Neuronal stem cell (in vitro differentiated cells): ENCODE measurements at regions not wholly inside any gene's neighbourhood (a gene's known extent, or its start where the extent isn't known, plus 50 kb on each side); places are given as distances from the start of the nearest gene placed in this dataset.

Experiments
- DNase-seq: peaks from one replicate; pipeline ENCODE4 v3.0.0-alpha.2; 2013; ENCODE audit warnings: low spot score
- H2AFZ ChIP-seq: one replicate; pipeline ENCODE4 v1.6.1; 2013; ENCODE audit warnings: mild to moderate bottlenecking, low read length, inconsistent platforms
- H2AK5ac ChIP-seq: 2 replicates; pipeline ENCODE4 v1.6.1; 2013; ENCODE audit warnings: low read depth, mild to moderate bottlenecking, inconsistent platforms, low read length, moderate library complexity, mixed read lengths
- H2BK120ac ChIP-seq: 2 replicates; pipeline ENCODE4 v1.6.1; 2013; ENCODE audit warnings: low read depth, mild to moderate bottlenecking, inconsistent platforms, low read length, moderate library complexity, mixed read lengths
- H2BK12ac ChIP-seq: one replicate; pipeline ENCODE4 v1.6.1; 2013; ENCODE audit warnings: low read length, inconsistent platforms
- H2BK15ac ChIP-seq: 2 replicates; pipeline ENCODE4 v1.6.1; 2013; ENCODE audit warnings: mild to moderate bottlenecking, low read length, inconsistent platforms, mixed read lengths
- H2BK5ac ChIP-seq: one replicate; pipeline ENCODE4 v1.6.1; 2013; ENCODE audit warnings: inconsistent platforms, mild to moderate bottlenecking, low read length, moderate library complexity
- H3K14ac ChIP-seq: one replicate; pipeline ENCODE4 v1.6.1; 2013; ENCODE audit warnings: low read length, inconsistent platforms
- H3K18ac ChIP-seq: 2 replicates; pipeline ENCODE4 v1.6.1; 2013; ENCODE audit warnings: low read length, inconsistent platforms
- H3K23ac ChIP-seq: 2 replicates; pipeline ENCODE4 v1.6.1; 2013; ENCODE audit warnings: low read depth, mild to moderate bottlenecking, mixed read lengths, low read length, inconsistent platforms; ENCODE audit not compliant: poor library complexity
- H3K27ac ChIP-seq: replicated peaks from 3 replicates; pipeline ENCODE4 v1.5.1; 2013; ENCODE audit warnings: low read length, inconsistent platforms
- H3K27me3 ChIP-seq, 3 experiments: 2 replicates each; pipeline ENCODE4 v1.6.1; 2013; ENCODE audit warnings: low read length in 3 of 3, mild to moderate bottlenecking in 2 of 3, inconsistent platforms in 1 of 3, low read depth in 1 of 3, mixed read lengths in 1 of 3, moderate library complexity in 1 of 3; ENCODE audit not compliant: control insufficient read depth in 3 of 3, insufficient read depth in 3 of 3
- H3K36me3 ChIP-seq, 2 donors: replicated peaks in 1 of 2; 2 replicates each; pipeline ENCODE4 v1.6.1; 2013; ENCODE audit warnings: low read length in 2 of 2; ENCODE audit not compliant: control insufficient read depth in 2 of 2, insufficient read depth in 2 of 2
- H3K4ac ChIP-seq: 2 replicates; pipeline ENCODE4 v1.6.1; 2013; ENCODE audit warnings: inconsistent platforms, mild to moderate bottlenecking, low read length, moderate library complexity
- H3K4me1 ChIP-seq, 2 donors: 1 replicate in 1 of 2; 2 replicates in 1 of 2; pipeline ENCODE4 v1.6.1; 2013; ENCODE audit warnings: low read length in 2 of 2, low read depth in 1 of 2; ENCODE audit not compliant: control insufficient read depth in 2 of 2, insufficient read depth in 1 of 2
- H3K4me2 ChIP-seq: one replicate; pipeline ENCODE4 v1.6.1; 2013; ENCODE audit warnings: mild to moderate bottlenecking, low read length, inconsistent platforms; ENCODE audit not compliant: insufficient read depth, poor library complexity, severe bottlenecking
- H3K4me3 ChIP-seq, 2 donors: 2 replicates each; pipeline ENCODE4 v1.5.1; 2013; ENCODE audit warnings: low read length in 2 of 2, mild to moderate bottlenecking in 2 of 2, inconsistent platforms in 1 of 2, moderate library complexity in 1 of 2
- H3K79me1 ChIP-seq: one replicate; pipeline ENCODE4 v1.6.1; 2013; ENCODE audit warnings: low read depth, mild to moderate bottlenecking, inconsistent platforms, low read length, moderate library complexity
- H3K9ac ChIP-seq: one replicate; pipeline ENCODE4 v1.6.1; 2013; ENCODE audit warnings: mild to moderate bottlenecking, low read depth, low read length, inconsistent platforms; ENCODE audit not compliant: poor library complexity
- H3K9me3 ChIP-seq, 2 donors: replicated peaks in 1 of 2; 2 replicates each; pipeline versions ENCODE3 to v1.6.1; 2013; ENCODE audit warnings: low read length in 2 of 2, mild to moderate bottlenecking in 2 of 2, inconsistent platforms in 1 of 2, low read depth in 1 of 2, mixed read lengths in 1 of 2, moderate library complexity in 1 of 2; ENCODE audit not compliant: control insufficient read depth in 2 of 2, insufficient read depth in 1 of 2
- H4K8ac ChIP-seq: one replicate; pipeline ENCODE4 v1.6.1; 2013; ENCODE audit warnings: low read depth, mild to moderate bottlenecking, inconsistent platforms, low read length, moderate library complexity
- H4K91ac ChIP-seq: one replicate; pipeline ENCODE4 v1.6.1; 2013; ENCODE audit warnings: low read length, low read depth, mild to moderate bottlenecking, inconsistent platforms; ENCODE audit not compliant: poor library complexity
- WGBS, 2 donors: extraction: QIAGEN DNeasy Blood & Tissue Kit; methylation state at CpG; one replicate each; pipeline ENCODE4 v1.1.7; 2013; ENCODE audit warnings: missing lambda C conversion rate in 2 of 2, mixed read lengths in 1 of 2; ENCODE audit not compliant: insufficient read length in 2 of 2, insufficient replicate concordance in 1 of 2; ENCODE audit errors: extremely low coverage in 2 of 2; 5-methylcytosine and 5-hydroxymethylcytosine counted together

DNA sequence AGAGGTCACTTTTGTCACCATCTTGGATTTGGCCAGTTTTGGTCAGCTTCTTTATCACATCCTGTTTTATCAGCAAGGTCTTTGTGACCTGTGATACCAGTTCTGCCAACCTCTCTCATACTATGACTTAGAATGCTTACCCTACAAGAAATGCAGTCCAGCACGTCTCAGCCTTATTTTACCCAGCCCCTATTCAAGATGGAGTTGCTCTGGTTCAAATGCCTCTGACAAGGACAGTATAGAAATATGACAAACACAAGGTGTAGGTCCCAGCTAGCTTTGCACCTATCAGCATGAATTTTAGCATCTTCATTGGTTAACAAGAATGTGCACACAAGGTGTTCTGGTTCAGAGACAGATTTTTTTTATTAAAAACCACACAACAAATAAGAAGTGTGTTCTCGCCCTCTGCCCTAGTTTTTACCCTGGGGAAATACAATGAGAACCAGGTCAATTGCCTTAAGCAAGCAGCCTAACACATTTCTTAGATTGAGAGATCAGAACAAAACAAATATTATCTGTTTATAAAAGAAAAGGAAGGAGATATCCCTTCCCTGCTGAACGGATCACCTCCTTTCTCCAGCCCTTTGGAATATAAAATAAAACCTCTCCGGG, 962.3 kb upstream of the PRKX start:
- DNase-seq = no peak
- Histone ChIP-seq H3K4me2 (no peak overlapping the region), H3K9ac (no peak overlapping the region), H2AFZ (peak overlapping the region; percentile 30), H3K18ac (no peak overlapping the region), H4K91ac (no peak overlapping the region), H2BK12ac (no peak overlapping the region), H3K4me3 (no peak overlapping the region), H2AK5ac (no peak overlapping the region), H2BK5ac (no peak overlapping the region), H3K27ac (no peak overlapping the region), H2BK15ac (no peak overlapping the region), H3K9me3 (no peaks in the 10 kb centered on the region), H4K8ac (no peak overlapping the region), H3K79me1 (no peaks in the 10 kb centered on the region), H3K14ac (no peak overlapping the region), H3K4me1 (peaks cover 0 to 3% of the 10 kb centered on the region in 2 donors), H3K36me3 (no peaks in the 10 kb centered on the region), H2BK120ac (no peak overlapping the region), H3K23ac (no peak overlapping the region), H3K27me3 (no peaks in the 10 kb centered on the region), H3K4ac (no peak overlapping the region)
- no CpG with 5 or more reads among the region's 4 CpGs for WGBS, 2 donors

- Histone ChIP-seq H2AFZ (peak overlapping the region; percentile 9), H3K23ac (no peak overlapping the region), H3K4me1 (peaks cover 0 to 3% of the 10 kb centered on the region in 2 donors), H3K14ac (no peak overlapping the region), H4K91ac (no peak overlapping the region), H3K4ac (no peak overlapping the region), H3K4me2 (no peak overlapping the region), H3K27me3 (no peaks in the 10 kb centered on the region), H2BK120ac (no peak overlapping the region), H3K36me3 (no peaks in the 10 kb centered on the region), H3K79me1 (no peaks in the 10 kb centered on the region), H3K18ac (no peak overlapping the region), H3K9ac (no peak overlapping the region), H2AK5ac (no peak overlapping the region), H2BK12ac (no peak overlapping the region), H4K8ac (no peak overlapping the region), H3K27ac (no peak overlapping the region), H3K9me3 (no peaks in the 10 kb centered on the region), H2BK15ac (no peak overlapping the region), H3K4me3 (no peak overlapping the region), H2BK5ac (no peak overlapping the region)
- WGBS, 2 donors = no CpG with 5 or more reads among the region's 6 CpGs
- no peak for DNase-seq
Observed at GRCh38 chrX:4674028-4674782, 960.8 kb upstream of the PRKX start.

DNA sequence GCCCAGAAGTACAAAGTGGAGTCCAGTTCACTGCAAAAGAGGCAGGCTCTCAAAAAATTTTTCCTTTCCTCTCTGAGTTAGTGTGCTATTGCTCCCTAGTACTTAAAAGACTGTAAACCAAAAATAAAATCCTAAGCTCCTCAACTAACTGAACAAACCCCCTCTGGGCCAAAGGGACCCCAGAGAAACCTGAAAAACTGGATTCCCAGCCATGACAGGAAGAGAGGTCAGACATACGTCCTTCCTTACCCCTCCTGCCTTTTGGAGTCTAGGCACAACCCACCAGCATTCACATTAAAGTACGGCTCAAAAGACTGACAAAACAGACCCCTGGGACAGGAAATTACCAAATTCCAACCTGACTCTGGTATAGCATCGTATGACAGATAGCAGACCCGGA, 957.9 kb upstream of the PRKX start:
- Histone ChIP-seq H4K8ac (no peak overlapping the region), H3K4ac (no peak overlapping the region), H2BK15ac (no peak overlapping the region), H3K18ac (no peak overlapping the region), H3K27ac (no peak overlapping the region), H3K9me3 (peaks cover 0 to 9% of the 10 kb centered on the region in 2 donors), H2AFZ (no peak overlapping the region), H3K79me1 (no peaks in the 10 kb centered on the region), H3K27me3 (no peaks in the 10 kb centered on the region), H4K91ac (no peak overlapping the region), H3K36me3 (no peaks in the 10 kb centered on the region), H3K23ac (no peak overlapping the region), H2BK5ac (no peak overlapping the region), H2AK5ac (no peak overlapping the region), H3K14ac (no peak overlapping the region), H2BK120ac (no peak overlapping the region), H3K4me2 (no peak overlapping the region), H3K9ac (no peak overlapping the region), H3K4me3 (no peak overlapping the region), H3K4me1 (peaks cover 0 to 3% of the 10 kb centered on the region in 2 donors), H2BK12ac (no peak overlapping the region)
- no CpG with 5 or more reads among the region's 4 CpGs for WGBS, 2 donors
- no peak for DNase-seq

DNA sequence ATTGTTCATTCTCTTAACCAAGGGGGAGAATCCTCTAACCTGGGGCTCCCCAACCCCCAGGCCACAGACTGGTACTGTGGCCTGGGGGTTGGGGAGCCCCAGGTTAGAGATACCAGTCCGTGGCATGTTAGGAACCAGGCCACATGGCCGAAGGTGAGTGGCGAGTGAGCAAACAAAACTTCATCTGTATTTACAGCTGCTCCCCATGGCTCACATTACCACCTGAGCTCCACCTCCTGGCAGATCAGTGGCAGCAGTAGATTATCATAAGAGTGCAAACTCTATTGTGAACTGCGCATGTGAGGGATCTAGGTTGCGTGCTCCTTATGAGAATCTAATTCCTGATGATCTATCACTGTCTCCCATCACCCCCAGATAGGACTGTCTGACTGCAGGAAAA, 957.2 kb upstream of the PRKX start:
- H3K27me3 ChIP-seq = no peaks in the 10 kb centered on the region
- DNase-seq = no peak
- no peak overlapping the region for H3K9ac ChIP-seq
- H4K8ac ChIP-seq = no peak overlapping the region
- no peak overlapping the region for H2AFZ ChIP-seq
- H2BK15ac ChIP-seq = no peak overlapping the region
- H3K4ac ChIP-seq = no peak overlapping the region
- no peak overlapping the region for H3K4me3 ChIP-seq
- no peak overlapping the region for H3K27ac ChIP-seq
- H2BK5ac ChIP-seq = no peak overlapping the region
- no peak overlapping the region for H3K18ac ChIP-seq
- H4K91ac ChIP-seq = no peak overlapping the region
- WGBS, 2 donors = no CpG with 5 or more reads among the region's 5 CpGs
- H2AK5ac ChIP-seq = no peak overlapping the region
- H3K9me3 ChIP-seq = peaks cover 0 to 9% of the 10 kb centered on the region in 2 donors
- no peaks in the 10 kb centered on the region for H3K79me1 ChIP-seq
- H3K36me3 ChIP-seq = no peaks in the 10 kb centered on the region
- H3K23ac ChIP-seq = no peak overlapping the region
- H3K14ac ChIP-seq = no peak overlapping the region
- no peak overlapping the region for H3K4me2 ChIP-seq
- no peak overlapping the region for H2BK120ac ChIP-seq
- peaks cover 0 to 3% of the 10 kb centered on the region in 2 donors for H3K4me1 ChIP-seq
- no peak overlapping the region for H2BK12ac ChIP-seq
